A549 (cell line): ENCODE measurements at regions not wholly inside any gene's neighbourhood (a gene's known extent, or its start where the extent isn't known, plus 50 kb on each side); places are given as distances from the start of the nearest gene placed in this dataset.

ENCODE experiments used
- ATAC-seq, 2 experiments: fragments of 200-7000 bp in 1 of 2; fragments of >200 bp in 1 of 2; cut with Nextera tagmentation in 1 of 2; cut with Tn5 transposase in 1 of 2; 3 replicates each; pipeline versions ENCODE4 v1.8.0 to v1.9.1; 2018 to 2020; ENCODE audit warnings: mild to moderate bottlenecking in 1 of 2, moderate library complexity in 1 of 2
- CTCF ChIA-PET: fragments of 300-600 bp; sonication (Branson Sonifier 250); formaldehyde crosslinking; extraction: SDS; loops from one replicate; lab custom pipeline; 2021; ENCODE audit warnings: antibody characterized with exemption, inconsistent platforms; lab: Yijun Ruan, JAX
- POLR2A ChIA-PET: fragments of 350-600 bp; formaldehyde crosslinking; extraction: SDS; loops from one replicate; lab custom pipeline; 2021; ENCODE audit warnings: antibody characterized with exemption, inconsistent platforms; lab: Yijun Ruan, JAX
- DNase-seq, 2 experiments: peaks; one replicate each; pipeline versions ENCODE4 v3.0.0 to v3.0.0-alpha.2; 2011 to 2016; ENCODE audit warnings: low read depth in 1 of 2, low spot score in 1 of 2
- FAIRE-seq: peaks from 2 replicates; lab custom pipeline; 2011; peaks lifted over from hg19 to GRCh38; lab: Jason Lieb, UNC
- H3K27ac ChIP-seq, 2 experiments: fragments of >200 bp; sonication (Bioruptor Twin); formaldehyde crosslinking; 3 replicates each; pipeline ENCODE4 v1.5.1; 2016 to 2017
- H3K4me1 ChIP-seq: fragments of >200 bp; sonication (Bioruptor Twin); formaldehyde crosslinking; 3 replicates; pipeline ENCODE4 v1.6.1; 2016
- H3K4me2 ChIP-seq: fragments of >200 bp; sonication (Bioruptor Twin); formaldehyde crosslinking; 3 replicates; pipeline ENCODE4 v1.6.1; 2016
- H3K4me3 ChIP-seq: fragments of >200 bp; sonication (Bioruptor Twin); formaldehyde crosslinking; 3 replicates; pipeline ENCODE4 v1.5.1; 2016
- H3K9me3 ChIP-seq: fragments of >200 bp; sonication (Bioruptor Twin); formaldehyde crosslinking; 3 replicates; pipeline ENCODE4 v1.6.1; 2016
- FOSB ChIP-seq: fragments of 250-450 bp; sonication (Bioruptor Pico); IDR thresholded peaks from 2 replicates; pipeline ENCODE4 v1.5.0; 2020; ENCODE audit warnings: mild to moderate bottlenecking, moderate library complexity
- FOSL2 ChIP-seq, 2 experiments: fragments of 450-650 bp in 1 of 2; fragments of >200 bp in 1 of 2; sonication (Bioruptor Twin) in 1 of 2; formaldehyde crosslinking; IDR thresholded peaks; 2 replicates each; pipeline versions ENCODE4 v1.5.0 to v1.6.1; 2016 to 2020; ENCODE audit warnings: mild to moderate bottlenecking in 1 of 2, moderate library complexity in 1 of 2
- FOXS1 ChIP-seq: fragments of 250-450 bp; sonication (Bioruptor Pico); IDR thresholded peaks from 2 replicates; pipeline ENCODE4 v1.5.0; 2020; ENCODE audit warnings: mild to moderate bottlenecking, moderate library complexity
- GATA3 ChIP-seq: IDR thresholded peaks from 2 replicates; pipeline ENCODE4 v1.6.1; 2012; ENCODE audit warnings: borderline replicate concordance
- HOXB5 ChIP-seq: fragments of 250-450 bp; sonication (Bioruptor Pico); IDR thresholded peaks from 2 replicates; pipeline ENCODE4 v1.5.0; 2020; ENCODE audit warnings: mild to moderate bottlenecking, moderate library complexity
- JUNB ChIP-seq: fragments of >200 bp; sonication (Bioruptor Twin); formaldehyde crosslinking; IDR thresholded peaks from 2 replicates; pipeline ENCODE4 v1.6.1; 2016
- KDM5A ChIP-seq: fragments of 200-600 bp; sonication (generic); IDR thresholded peaks from 2 replicates; pipeline ENCODE4 v1.6.1; 2016; ENCODE audit warnings: antibody characterized with exemption, mild to moderate bottlenecking
- MAFK ChIP-seq: fragments of 450-650 bp; IDR thresholded peaks from 2 replicates; pipeline ENCODE4 v1.6.1; 2014; ENCODE audit not compliant: partially characterized antibody
- MAZ ChIP-seq: fragments of 150-350 bp; IDR thresholded peaks from 2 replicates; pipeline ENCODE4 v1.6.1; 2014; ENCODE audit warnings: antibody characterized with exemption, low read depth, low read length, borderline replicate concordance
- NFE2L2 ChIP-seq: fragments of 150-350 bp; conservative IDR thresholded peaks from 2 replicates; pipeline ENCODE4 v1.6.1; 2014; ENCODE audit warnings: low read length
- NR3C1 ChIP-seq: fragments of >200 bp; sonication (Bioruptor Twin); formaldehyde crosslinking; IDR thresholded peaks from 3 replicates; pipeline ENCODE4 v1.6.1; 2017
- RCOR1 ChIP-seq: fragments of 150-350 bp; IDR thresholded peaks from 2 replicates; pipeline ENCODE4 v1.6.1; 2014; ENCODE audit warnings: antibody characterized with exemption, low read length, low read depth
- RFX5 ChIP-seq: fragments of 450-650 bp; IDR thresholded peaks from 2 replicates; pipeline ENCODE4 v1.7.1; 2014; ENCODE audit warnings: antibody characterized with exemption, mild to moderate bottlenecking, moderate library complexity
- TFCP2L1 ChIP-seq: fragments of 250-450 bp; sonication (Bioruptor Pico); IDR thresholded peaks from 2 replicates; pipeline ENCODE4 v1.5.0; 2021; ENCODE audit warnings: mild to moderate bottlenecking
- ZNF302 ChIP-seq: fragments of 250-450 bp; sonication (Bioruptor Pico); IDR thresholded peaks from 2 replicates; pipeline ENCODE4 v1.9.0; 2021; ENCODE audit warnings: inconsistent platforms, mild to moderate bottlenecking, moderate library complexity
- WGBS: methylation state at CpG from one replicate; pipeline ENCODE4 v1.1.6; 2017; ENCODE audit errors: missing lambda C conversion rate; 5-methylcytosine and 5-hydroxymethylcytosine counted together
- TF ChIP-seq, protein P1 (sequence below): fragments of >200 bp; sonication (Bioruptor Twin); formaldehyde crosslinking; IDR thresholded peaks from 3 replicates; pipeline ENCODE4 v1.6.1; 2016
- TF ChIP-seq, protein P2 (sequence below): IDR thresholded peaks from 2 replicates; pipeline ENCODE4 v1.6.1; 2012

GRCh38 chr10:28738200-28738599, 60.9 kb downstream of the BAMBI start (continued):
- no peak for TF ChIP-seq FOXS1
- TF ChIP-seq, protein P1, sequence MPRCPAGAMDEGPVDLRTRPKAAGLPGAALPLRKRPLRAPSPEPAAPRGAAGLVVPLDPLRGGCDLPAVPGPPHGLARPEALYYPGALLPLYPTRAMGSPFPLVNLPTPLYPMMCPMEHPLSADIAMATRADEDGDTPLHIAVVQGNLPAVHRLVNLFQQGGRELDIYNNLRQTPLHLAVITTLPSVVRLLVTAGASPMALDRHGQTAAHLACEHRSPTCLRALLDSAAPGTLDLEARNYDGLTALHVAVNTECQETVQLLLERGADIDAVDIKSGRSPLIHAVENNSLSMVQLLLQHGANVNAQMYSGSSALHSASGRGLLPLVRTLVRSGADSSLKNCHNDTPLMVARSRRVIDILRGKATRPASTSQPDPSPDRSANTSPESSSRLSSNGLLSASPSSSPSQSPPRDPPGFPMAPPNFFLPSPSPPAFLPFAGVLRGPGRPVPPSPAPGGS = no peak

DNA sequence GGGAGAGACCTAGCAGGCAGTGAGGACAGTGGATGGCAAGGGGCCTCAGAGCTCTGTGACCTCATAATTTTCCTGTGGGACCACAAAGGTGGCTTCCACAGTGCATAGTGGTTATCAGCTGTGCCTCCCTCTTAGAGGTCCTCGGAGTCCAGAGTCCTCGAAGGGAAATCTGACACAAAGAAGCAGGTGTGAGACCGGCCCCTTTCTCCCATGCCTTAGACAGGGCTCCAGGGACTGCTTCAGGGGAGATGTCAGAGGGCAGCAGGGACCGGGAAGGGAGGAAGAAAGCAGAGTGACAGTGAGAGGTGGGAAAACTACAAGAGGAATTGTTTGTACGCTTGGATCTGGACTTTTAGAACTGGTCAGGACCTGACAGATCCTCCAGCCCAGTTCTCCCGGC, 66.3 kb downstream of the BAMBI start:
- 74% methylated on average over 6 of the region's 6 CpGs for WGBS

GRCh38 chr10:28744069-28744768, 66.9 kb downstream of the BAMBI start:
- TF ChIP-seq FOSL2 (IDR thresholded peaks at IDR 0.05) (no peak), FOSL2 (CRISPR knock-in tag; IDR thresholded peaks at IDR 0.05) (no peak)
- CTCF ChIA-PET = no interaction called here
- Histone ChIP-seq H3K4me3 (no peak overlapping the region), H3K4me1 (peaks cover 4% of the 10 kb centered on the region; the same call in 1 of the 3 replicates), H3K4me2 (no peak overlapping the region), H3K9me3 (no peaks in the 10 kb centered on the region), H3K27ac (peak overlapping the region in 1 of 2 experiments; percentile 57; a peak in 2 of 6 replicates)
- DNase-seq = no peak
- POLR2A ChIA-PET = no interaction called here
- WGBS = 62% methylated on average over 5 of the region's 5 CpGs
- no peak for FAIRE-seq
- ATAC-seq = no peak; a peak in 1 of 6 replicates

More for the DNA sequence above, 66.3 kb downstream of the BAMBI start:
- DNase-seq = no peak
- Histone ChIP-seq H3K4me2 (no peak overlapping the region), H3K27ac (peak overlapping the region in 1 of 2 experiments; percentile 57; a peak in 2 of 6 replicates), H3K4me1 (peaks cover 4% of the 10 kb centered on the region; the same call in 1 of the 3 replicates), H3K4me3 (no peak overlapping the region), H3K9me3 (no peaks in the 10 kb centered on the region)
- no peak for TF ChIP-seq HOXB5 (CRISPR knock-in tag)
- TF ChIP-seq TFCP2L1 = no peak
- no peak for TF ChIP-seq RFX5
- TF ChIP-seq MAZ = no peak
- no peak for TF ChIP-seq JUNB
- no peak for TF ChIP-seq NFE2L2
- no peak for TF ChIP-seq GATA3
- TF ChIP-seq FOXS1 = no peak
- no peak for TF ChIP-seq MAFK
- TF ChIP-seq ZNF302 (CRISPR knock-in tag) = no peak
- TF ChIP-seq, protein P2, sequence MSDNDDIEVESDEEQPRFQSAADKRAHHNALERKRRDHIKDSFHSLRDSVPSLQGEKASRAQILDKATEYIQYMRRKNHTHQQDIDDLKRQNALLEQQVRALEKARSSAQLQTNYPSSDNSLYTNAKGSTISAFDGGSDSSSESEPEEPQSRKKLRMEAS = no peak
- TF ChIP-seq FOSB (CRISPR knock-in tag) = no peak
- TF ChIP-seq FOSL2 (IDR thresholded peaks at IDR 0.05) = no peak
- no peak for TF ChIP-seq FOSL2 (CRISPR knock-in tag; IDR thresholded peaks at IDR 0.05)
- no peak for TF ChIP-seq NR3C1
- TF ChIP-seq RCOR1 = no peak
- no peak; a peak in 1 of 6 replicates for ATAC-seq
- POLR2A ChIA-PET = no interaction called here
- no peak for FAIRE-seq
- CTCF ChIA-PET = no interaction called here

DNA sequence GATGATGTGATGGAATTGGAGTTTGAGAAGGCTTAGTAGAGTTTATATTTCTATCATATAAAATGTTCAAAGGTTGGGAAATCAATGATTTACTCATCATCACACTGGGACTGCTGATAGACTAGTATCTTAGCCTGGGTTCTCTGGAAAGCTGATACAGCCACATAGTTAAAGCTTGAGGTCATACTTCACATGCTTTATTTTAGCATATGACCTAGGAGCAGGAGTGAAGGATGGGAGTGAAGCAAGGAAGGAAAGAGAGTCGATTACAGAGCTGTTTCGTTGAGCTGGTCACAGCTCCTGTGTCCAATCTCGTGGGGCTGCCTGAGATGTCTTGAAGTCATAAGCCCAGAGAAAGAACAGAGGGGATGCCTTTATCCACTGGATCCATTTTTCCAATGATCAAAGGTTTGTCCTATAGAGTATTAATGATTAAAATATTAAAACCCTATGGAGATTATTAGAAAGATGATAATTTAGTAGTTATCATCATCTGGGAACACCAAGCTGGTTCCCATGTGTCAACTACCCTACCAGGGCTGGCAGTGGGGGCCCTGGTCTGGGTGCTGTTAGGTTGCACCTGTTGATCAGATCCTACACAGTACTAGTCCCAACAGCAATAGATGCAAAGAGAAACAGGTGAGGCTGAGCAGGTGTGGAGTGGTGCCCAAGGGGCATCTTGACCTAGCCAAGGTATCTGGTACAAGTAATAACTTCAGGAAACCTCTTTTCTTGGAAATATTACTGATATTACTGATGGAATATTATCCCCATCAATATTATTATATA, 77.8 kb downstream of the BAMBI start:
- ChIA-PET POLR2A (no interaction called here), CTCF (interaction anchor here (0.6 to 1.2 kb wide), 3 partner anchors 13 to 92 kb away, joined by 3 read pairs; no protein-coding TSS in a partner anchor)
- TF ChIP-seq RCOR1 (no peak), FOXS1 (no peak), JUNB (0 out of 2 replicates have a peak, but pooled peaks have one; percentile 18), KDM5A (no peak)
- peak overlapping the region; percentile 30 for H3K4me2 ChIP-seq
- ATAC-seq = peak; percentile 60 to 86; a peak in 4 of 6 replicates
- DNase-seq = peak in 1 of 2 experiments; percentile 37
- 56% methylated on average over 3 of the region's 3 CpGs for WGBS
- H3K4me3 ChIP-seq = no peak overlapping the region
- H3K9me3 ChIP-seq = peaks cover 8% of the 10 kb centered on the region; the same call in 1 of the 3 replicates
- H3K27ac ChIP-seq = peak overlapping the region in 1 of 2 experiments; percentile 3; a peak in 2 of 6 replicates
- H3K4me1 ChIP-seq = peaks cover 22% of the 10 kb centered on the region; the same call in 2 of the 3 replicates
- no peak for FAIRE-seq
